ENCODE measurements at regions not wholly inside any gene's neighbourhood (a gene's known extent, or its start where the extent isn't known, plus 50 kb on each side); places are given as distances from the start of the nearest gene placed in this dataset.
"Not testable (repeated sequence)": the region's sequence is repeated elsewhere in the genome, so short reads cannot be mapped to it uniquely, and the experiment has no call there.

DNA sequence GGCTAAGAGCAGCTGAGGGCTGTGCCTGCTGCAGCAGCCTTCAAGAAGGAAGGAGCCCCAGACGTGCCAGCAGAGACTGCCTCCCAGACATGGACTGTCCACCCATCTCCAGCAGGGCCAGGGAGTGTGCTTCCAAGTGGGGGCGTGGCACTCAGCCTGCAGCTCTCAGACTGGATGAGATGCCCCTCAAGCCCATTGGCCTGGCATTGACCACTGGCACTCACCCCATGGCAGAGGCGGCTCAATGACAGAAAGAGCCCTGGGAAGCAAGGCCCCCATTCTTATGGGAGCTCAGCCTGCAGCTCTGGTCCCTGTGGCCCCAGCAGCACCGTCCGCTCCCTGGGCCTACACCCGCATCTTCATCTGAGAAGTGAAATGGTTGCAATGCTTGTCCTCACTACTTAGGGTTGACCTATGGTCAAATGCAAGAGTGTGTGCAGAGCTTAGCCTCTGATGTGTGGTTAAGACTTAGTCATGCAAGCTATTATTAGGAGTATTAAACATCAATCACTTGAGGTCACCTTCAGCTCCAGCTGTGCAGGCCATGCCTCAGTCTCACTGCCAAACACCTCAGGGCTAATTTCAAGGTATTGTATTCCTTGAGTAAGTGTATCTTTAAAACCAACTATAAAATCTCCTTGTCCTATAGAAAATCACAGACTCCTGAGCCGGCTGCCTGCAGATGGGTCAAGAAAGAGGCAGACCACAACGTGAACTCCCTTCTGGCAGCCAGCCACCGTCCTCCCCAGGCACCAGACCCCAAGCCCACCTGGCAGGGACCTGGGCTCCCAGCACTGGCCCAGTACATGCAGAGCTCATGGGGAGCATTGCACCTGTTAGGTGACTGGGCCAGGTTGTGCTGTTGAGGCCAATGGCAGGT, 194.8 kb downstream of the NDUFA10 start (continued):
- TF ChIP-seq, protein P1, sequence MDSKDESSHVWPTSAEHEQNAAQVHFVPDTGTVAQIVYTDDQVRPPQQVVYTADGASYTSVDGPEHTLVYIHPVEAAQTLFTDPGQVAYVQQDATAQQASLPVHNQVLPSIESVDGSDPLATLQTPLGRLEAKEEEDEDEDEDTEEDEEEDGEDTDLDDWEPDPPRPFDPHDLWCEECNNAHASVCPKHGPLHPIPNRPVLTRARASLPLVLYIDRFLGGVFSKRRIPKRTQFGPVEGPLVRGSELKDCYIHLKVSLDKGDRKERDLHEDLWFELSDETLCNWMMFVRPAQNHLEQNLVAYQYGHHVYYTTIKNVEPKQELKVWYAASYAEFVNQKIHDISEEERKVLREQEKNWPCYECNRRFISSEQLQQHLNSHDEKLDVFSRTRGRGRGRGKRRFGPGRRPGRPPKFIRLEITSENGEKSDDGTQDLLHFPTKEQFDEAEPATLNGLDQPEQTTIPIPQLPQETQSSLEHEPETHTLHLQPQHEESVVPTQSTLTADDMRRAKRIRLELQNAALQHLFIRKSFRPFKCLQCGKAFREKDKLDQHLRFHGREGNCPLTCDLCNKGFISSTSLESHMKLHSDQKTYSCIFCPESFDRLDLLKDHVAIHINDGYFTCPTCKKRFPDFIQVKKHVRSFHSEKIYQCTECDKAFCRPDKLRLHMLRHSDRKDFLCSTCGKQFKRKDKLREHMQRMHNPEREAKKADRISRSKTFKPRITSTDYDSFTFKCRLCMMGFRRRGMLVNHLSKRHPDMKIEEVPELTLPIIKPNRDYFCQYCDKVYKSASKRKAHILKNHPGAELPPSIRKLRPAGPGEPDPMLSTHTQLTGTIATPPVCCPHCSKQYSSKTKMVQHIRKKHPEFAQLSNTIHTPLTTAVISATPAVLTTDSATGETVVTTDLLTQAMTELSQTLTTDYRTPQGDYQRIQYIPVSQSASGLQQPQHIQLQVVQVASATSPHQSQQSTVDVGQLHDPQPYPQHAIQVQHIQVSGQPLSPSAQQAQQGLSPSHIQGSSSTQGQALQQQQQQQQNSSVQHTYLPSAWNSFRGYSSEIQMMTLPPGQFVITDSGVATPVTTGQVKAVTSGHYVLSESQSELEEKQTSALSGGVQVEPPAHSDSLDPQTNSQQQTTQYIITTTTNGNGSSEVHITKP (tag by site-specific recombination; IDR thresholded peaks at IDR 0.05): no peak
- no peak for TF ChIP-seq ZNF621 (tag by site-specific recombination; IDR thresholded peaks at IDR 0.05)

DNA sequence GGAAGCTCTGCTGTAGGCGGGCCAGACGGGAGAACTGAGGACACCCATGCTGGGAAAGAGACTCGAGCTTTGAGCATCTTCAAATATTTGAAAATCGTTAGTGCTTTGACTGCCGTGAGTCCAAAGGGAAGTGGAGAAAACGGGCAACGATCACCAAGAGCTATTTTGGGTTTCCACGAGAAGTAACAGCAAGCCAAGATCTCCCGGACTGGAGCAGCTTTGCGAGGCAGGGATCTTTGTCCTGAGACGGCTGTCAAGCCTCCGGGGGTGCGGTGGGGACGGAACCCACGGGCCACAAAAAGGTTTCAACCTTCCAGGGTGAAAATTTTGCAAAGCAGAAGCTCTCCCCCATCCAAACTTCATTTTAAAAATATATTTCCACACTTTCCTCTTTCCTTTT, 195.8 kb downstream of the NDUFA10 start:
- TF ChIP-seq, protein P2, sequence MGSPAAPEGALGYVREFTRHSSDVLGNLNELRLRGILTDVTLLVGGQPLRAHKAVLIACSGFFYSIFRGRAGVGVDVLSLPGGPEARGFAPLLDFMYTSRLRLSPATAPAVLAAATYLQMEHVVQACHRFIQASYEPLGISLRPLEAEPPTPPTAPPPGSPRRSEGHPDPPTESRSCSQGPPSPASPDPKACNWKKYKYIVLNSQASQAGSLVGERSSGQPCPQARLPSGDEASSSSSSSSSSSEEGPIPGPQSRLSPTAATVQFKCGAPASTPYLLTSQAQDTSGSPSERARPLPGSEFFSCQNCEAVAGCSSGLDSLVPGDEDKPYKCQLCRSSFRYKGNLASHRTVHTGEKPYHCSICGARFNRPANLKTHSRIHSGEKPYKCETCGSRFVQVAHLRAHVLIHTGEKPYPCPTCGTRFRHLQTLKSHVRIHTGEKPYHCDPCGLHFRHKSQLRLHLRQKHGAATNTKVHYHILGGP (tag by site-specific recombination; IDR thresholded peaks at IDR 0.05): no peak
- no peak for TF ChIP-seq ZNF501 (tag by site-specific recombination; IDR thresholded peaks at IDR 0.05)
- Histone ChIP-seq H3K4me1 (ENCODE audit: control insufficient read depth, insufficient read depth, low read length) (no peaks in the 10 kb centered on the region), H3K4me3 (ENCODE audit: low read depth, low read length) (no peak overlapping the region), H3K27ac (ENCODE audit: extremely low read depth, low read depth, low read length) (no peak overlapping the region), H3K36me3 (ENCODE audit: control insufficient read depth in 2 of 2, insufficient read depth in 1 of 2, low read length in 2 of 2) (no peaks in the 10 kb centered on the region), H3K9me3 (ENCODE audit: control insufficient read depth, insufficient read depth, low read depth, low read length) (no peaks in the 10 kb centered on the region)
- CTCF ChIA-PET: interaction anchor here (0.7 kb wide), 1 partner anchor 298 kb away, joined by 3 read pairs; no protein-coding TSS in a partner anchor
- POLR2A ChIA-PET: no interaction called here

DNA sequence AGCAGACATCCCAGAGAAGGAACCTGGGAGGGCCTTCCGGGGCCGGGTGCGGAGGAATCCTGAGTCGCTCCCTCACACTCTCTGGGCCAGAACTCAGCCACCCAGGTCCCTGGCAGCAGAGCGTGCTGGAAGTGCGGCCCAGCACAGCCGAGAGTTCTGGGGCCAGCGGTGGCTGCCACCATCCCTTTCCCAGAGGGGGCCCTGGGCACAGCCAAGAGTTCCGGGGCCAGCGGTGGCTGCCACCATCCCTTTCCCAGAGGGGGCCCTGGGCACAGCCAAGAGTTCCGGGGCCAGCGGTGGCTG, 196.2 kb downstream of the NDUFA10 start:
- H3K9me3 ChIP-seq (ENCODE audit: control insufficient read depth, insufficient read depth, low read depth, low read length); H3K27ac ChIP-seq (ENCODE audit: extremely low read depth, low read depth, low read length); H3K4me3 ChIP-seq (ENCODE audit: low read depth, low read length); H3K36me3 ChIP-seq (ENCODE audit: control insufficient read depth in 2 of 2, insufficient read depth in 1 of 2, low read length in 2 of 2); H3K4me1 ChIP-seq (ENCODE audit: control insufficient read depth, insufficient read depth, low read length); POLR2A ChIA-PET: not testable (repeated sequence)
- CTCF ChIA-PET: interaction anchor here (0.7 kb wide), 1 partner anchor 297 kb away, joined by 3 read pairs; no protein-coding TSS in a partner anchor

DNA sequence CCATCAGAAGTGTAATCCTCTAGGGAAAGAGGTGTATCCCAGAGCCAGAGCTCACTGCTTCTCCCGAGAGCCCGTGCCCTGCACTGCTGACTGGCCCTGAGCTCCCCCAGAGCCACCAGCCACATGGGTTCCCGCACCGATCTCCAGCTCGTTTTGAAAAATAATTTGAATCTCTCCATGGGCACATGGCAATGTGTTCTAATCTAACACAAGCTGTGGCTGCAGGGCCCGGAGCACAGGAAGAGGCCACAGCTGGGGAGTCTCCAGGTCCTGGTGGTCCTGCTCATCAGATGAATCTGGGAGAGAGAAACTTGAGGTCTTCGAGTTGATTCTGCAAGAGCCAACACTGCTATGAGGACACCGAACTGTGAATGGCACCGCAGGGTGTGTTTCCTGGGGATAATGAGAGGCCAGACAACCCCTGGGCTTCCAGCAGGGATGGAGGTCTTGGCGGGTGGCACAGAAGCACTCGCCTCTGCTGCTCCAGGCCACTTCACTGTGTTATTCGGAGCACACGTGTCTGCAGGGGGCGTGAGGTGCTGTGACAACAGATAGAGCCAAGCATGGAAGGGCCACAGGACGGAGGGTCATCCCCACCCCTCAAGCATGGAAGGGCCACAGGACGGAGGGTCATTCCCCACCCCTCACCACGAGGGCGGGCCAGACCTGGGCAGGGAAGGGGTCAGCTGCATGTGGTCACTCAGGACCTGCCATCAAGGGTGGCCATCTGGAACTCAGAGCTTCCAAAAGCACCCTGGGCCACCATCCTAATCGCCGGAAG, 196.8 kb downstream of the NDUFA10 start:
- TF ChIP-seq ZNF138 (tag by site-specific recombination; IDR thresholded peaks at IDR 0.05; ENCODE audit: borderline replicate concordance): no peak
- TF ChIP-seq ZNF529 (tag by site-specific recombination; IDR thresholded peaks at IDR 0.05; ENCODE audit: insufficient replicate concordance): no peak
- TF ChIP-seq ZIC2 (tag by site-specific recombination; IDR thresholded peaks at IDR 0.05): peak; percentile 96
- H3K4me1 ChIP-seq (ENCODE audit: control insufficient read depth, insufficient read depth, low read length): no peaks in the 10 kb centered on the region
- CTCF ChIA-PET: no interaction called here
- POLR2A ChIA-PET: no interaction called here
- H3K36me3 ChIP-seq (ENCODE audit: control insufficient read depth in 2 of 2, insufficient read depth in 1 of 2, low read length in 2 of 2): no peaks in the 10 kb centered on the region
- no peaks in the 10 kb centered on the region for H3K9me3 ChIP-seq (ENCODE audit: control insufficient read depth, insufficient read depth, low read depth, low read length)
- H3K4me3 ChIP-seq (ENCODE audit: low read depth, low read length): no peak overlapping the region
- no peak overlapping the region for H3K27ac ChIP-seq (ENCODE audit: extremely low read depth, low read depth, low read length)

DNA sequence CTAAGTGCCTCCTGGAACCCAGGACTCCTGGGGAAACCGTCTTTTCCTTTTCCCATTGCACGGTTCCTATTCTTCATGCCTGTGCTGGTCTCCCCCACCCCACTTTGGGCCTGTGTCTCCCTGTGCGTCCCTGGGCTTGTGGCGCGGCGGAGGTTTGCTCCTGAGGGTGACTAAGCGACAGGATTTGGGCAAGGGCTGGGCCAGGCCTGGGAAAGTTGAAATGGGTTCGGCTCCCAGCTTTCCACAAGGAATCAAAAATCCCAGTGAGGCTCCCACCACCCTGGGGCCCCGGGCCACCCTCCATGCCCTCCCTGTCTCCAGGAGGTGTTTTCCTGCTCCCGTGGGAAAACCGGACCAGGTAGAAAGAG, 197.6 kb downstream of the NDUFA10 start:
- ChIA-PET CTCF (no interaction called here), POLR2A (no interaction called here)
- no peak for TF ChIP-seq ZXDB (tag by site-specific recombination; IDR thresholded peaks at IDR 0.05)
- H3K4me3 ChIP-seq (ENCODE audit: low read depth, low read length): no peak overlapping the region
- H3K27ac ChIP-seq (ENCODE audit: extremely low read depth, low read depth, low read length): no peak overlapping the region
- H3K4me1 ChIP-seq (ENCODE audit: control insufficient read depth, insufficient read depth, low read length): no peaks in the 10 kb centered on the region
- H3K9me3 ChIP-seq (ENCODE audit: control insufficient read depth, insufficient read depth, low read depth, low read length): no peaks in the 10 kb centered on the region
- no peaks in the 10 kb centered on the region for H3K36me3 ChIP-seq (ENCODE audit: control insufficient read depth in 2 of 2, insufficient read depth in 1 of 2, low read length in 2 of 2)

Measured in HEK293 (cell line).